ENCODE measurements at regions not wholly inside any gene's neighbourhood (a gene's known extent, or its start where the extent isn't known, plus 50 kb on each side); places are given as distances from the start of the nearest gene placed in this dataset.

DNA sequence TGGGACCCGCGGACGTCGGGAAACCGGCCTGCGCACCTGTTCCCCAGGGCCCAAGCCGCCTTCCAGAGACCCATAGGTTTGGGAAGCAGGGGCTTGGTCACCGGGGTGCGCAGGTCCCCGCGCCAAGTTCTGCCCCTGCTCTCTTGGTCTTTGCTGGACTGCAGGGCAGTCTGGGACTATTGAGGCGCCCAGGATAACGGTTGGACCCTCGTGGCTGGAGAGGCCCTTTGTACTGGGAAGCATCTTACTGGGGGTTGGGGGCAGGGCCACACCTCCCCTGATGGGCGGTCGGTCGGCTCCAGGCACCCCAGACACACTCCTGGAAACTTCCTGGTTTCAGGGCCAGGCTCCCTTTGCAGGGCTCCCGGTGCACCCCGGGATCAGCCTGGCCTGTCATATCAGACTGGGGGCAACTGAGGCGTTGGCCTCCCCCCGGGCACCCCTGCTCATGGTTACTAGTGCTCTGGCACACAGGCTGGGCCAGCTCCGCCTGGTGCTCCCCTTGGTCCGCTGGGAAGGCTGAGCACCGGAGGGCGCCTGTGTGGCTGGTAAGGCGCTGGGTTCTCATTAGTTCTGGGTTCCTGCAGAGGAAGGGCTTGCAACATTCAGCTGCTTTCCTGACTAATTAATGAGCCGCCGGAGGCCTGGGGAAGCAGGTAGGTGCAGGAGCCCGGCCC is 1250.5 kb downstream of the BRD1 start:
- ChIA-PET CTCF (no interaction called here), POLR2A (no interaction called here)
- TF ChIP-seq, protein P1, sequence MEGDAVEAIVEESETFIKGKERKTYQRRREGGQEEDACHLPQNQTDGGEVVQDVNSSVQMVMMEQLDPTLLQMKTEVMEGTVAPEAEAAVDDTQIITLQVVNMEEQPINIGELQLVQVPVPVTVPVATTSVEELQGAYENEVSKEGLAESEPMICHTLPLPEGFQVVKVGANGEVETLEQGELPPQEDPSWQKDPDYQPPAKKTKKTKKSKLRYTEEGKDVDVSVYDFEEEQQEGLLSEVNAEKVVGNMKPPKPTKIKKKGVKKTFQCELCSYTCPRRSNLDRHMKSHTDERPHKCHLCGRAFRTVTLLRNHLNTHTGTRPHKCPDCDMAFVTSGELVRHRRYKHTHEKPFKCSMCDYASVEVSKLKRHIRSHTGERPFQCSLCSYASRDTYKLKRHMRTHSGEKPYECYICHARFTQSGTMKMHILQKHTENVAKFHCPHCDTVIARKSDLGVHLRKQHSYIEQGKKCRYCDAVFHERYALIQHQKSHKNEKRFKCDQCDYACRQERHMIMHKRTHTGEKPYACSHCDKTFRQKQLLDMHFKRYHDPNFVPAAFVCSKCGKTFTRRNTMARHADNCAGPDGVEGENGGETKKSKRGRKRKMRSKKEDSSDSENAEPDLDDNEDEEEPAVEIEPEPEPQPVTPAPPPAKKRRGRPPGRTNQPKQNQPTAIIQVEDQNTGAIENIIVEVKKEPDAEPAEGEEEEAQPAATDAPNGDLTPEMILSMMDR (IDR thresholded peaks at IDR 0.05; ENCODE audit: insufficient read depth, low read depth, low read length), result no peak
- no peaks in the 10 kb centered on the region; the same call in 1 of the 2 replicates for H3K27me3 ChIP-seq (ENCODE audit: control insufficient read depth, insufficient read depth, low read length)
- H3K36me3 ChIP-seq (ENCODE audit: control insufficient read depth, insufficient read depth, low read length), result no peaks in the 10 kb centered on the region
- H3K4me3 ChIP-seq (ENCODE audit: low read depth, low read length), result no peak overlapping the region
- DNase-seq (ENCODE audit: low read depth), result no peak

DNA sequence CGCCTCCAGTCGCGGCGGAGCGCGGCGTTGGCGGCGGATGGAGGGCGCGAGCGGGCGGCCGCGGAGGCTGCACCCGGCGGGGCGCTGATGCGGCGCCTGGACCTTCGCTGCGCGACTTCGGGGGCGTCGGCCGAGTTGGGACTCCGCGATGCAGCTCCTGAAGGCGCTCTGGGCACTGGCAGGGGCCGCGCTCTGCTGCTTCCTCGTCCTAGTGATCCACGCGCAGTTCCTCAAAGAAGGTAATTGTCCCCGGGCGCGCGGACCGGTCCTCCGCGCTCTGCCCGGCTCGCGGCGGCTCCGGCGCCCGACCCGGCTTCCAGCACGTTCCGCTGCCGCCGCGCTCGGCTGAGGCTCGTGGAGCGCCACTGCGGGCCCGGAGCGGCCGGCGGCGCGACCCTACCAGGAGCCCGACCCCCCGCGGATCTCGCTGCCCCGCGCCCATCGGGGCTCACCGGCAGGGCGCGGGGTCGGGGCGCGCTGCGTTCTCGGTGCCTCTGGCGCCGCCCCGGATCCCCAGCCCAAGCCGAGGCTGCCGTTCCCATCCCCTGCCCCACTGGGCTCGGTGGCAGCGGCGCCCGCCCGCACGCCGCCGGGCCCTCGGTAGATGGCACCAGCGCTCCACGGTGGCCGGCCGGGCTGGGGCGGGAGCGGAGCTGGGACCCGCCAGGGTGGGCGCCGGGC is 1251.2 kb downstream of the BRD1 start:
- H3K4me3 ChIP-seq (ENCODE audit: low read depth, low read length), result no peak overlapping the region
- TF ChIP-seq, protein P1 (IDR thresholded peaks at IDR 0.05; ENCODE audit: insufficient read depth, low read depth, low read length), result no peak
- POLR2A ChIA-PET, result no interaction called here
- H3K27me3 ChIP-seq (ENCODE audit: control insufficient read depth, insufficient read depth, low read length), result no peaks in the 10 kb centered on the region; the same call in 1 of the 2 replicates
- DNase-seq (ENCODE audit: low read depth), result no peak
- CTCF ChIA-PET, result no interaction called here
- H3K36me3 ChIP-seq (ENCODE audit: control insufficient read depth, insufficient read depth, low read length), result no peaks in the 10 kb centered on the region

DNA sequence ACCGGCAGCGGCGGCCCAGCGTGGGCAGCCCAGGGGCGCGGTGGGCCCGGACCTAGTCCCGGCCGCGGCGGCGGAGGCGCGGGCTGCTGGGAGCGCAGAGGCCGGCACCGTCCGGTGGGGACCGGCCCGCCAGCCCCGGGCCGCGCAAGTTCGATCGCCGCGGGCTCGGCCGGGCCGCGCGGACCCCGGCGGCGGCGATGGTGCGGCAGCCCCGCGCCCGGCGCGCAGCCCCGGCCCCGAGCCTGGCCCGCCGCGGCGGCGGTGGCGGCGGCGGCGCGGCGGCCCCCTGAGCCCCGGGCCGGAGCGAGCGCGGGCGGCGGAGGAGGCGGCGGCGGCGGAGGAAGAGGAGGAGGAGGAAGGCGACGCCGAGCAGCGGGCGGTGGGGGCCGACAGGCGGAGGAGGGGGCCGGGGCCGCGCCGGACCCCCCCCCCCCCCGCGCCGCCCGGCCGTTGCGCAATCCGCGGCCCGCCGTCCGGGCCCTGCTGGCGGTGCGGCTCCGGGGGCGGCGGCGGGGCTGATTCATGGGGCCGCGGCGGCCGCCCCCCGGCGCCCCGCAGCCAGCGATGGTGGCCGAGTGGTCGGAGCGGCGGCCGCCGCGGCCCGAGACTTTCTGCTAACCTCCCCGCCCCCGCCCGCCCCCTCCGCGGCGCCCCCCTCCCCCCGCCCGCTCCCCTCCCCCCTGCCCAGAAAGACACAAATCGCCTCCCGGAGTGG is 1251.9 kb downstream of the BRD1 start:
- H3K36me3 ChIP-seq (ENCODE audit: control insufficient read depth, insufficient read depth, low read length), result no peaks in the 10 kb centered on the region
- no peaks in the 10 kb centered on the region; the same call in 1 of the 2 replicates for H3K27me3 ChIP-seq (ENCODE audit: control insufficient read depth, insufficient read depth, low read length)
- POLR2A ChIA-PET, result no interaction called here
- H3K4me3 ChIP-seq (ENCODE audit: low read depth, low read length), result no peak overlapping the region
- DNase-seq (ENCODE audit: low read depth), result no peak
- CTCF ChIA-PET, result no interaction called here
- TF ChIP-seq, protein P1 (IDR thresholded peaks at IDR 0.05; ENCODE audit: insufficient read depth, low read depth, low read length), result no peak

DNA sequence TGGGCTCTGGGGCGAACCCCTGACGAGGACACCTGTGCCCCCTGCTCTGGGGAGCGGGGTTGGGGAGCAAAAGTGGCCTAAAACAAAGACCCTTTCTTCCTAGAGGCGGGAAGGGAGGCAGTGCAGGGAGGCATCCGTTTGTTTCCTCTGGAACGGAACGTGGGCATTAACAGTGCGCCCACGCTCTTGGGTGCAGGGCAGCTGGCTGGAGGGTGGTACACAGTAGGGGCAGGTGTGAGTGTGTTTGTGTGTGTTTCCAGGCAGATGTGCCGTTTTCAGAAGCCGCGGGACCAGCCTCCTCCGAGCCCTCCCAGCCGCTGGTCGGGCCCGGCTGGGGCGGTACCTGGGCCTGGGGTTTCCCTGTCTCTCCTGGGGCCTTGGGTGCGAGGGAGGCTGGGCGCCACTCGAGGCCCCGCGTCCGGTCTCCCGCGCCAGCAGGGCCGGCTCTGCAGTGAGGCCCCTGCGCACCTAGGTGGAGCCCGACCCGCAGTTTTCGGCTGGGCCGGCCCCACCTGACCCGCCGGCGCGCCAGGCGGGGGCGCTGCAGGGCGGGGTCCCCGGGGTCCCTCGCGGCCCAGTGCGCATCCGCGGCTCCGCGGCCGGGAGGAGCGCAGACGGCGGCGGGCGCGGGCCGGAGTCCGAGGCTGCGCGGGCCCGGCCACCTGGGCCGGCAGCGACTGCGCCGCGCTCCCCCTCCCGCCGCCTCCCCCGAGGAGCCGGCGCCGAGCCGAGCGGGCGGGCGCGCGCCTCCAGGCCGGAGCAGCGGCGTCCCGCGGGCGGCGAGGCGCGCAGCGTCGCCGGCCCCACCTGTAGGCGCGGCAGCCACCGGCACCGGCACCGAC is 1252.7 kb downstream of the BRD1 start:
- ChIA-PET CTCF (no interaction called here), POLR2A (no interaction called here)
- DNase-seq (ENCODE audit: low read depth), result no peak
- TF ChIP-seq, protein P1 (IDR thresholded peaks at IDR 0.05; ENCODE audit: insufficient read depth, low read depth, low read length), result peak; percentile 11; the same call in 1 of the 2 replicates
- Histone ChIP-seq H3K27me3 (ENCODE audit: control insufficient read depth, insufficient read depth, low read length) (no peaks in the 10 kb centered on the region; the same call in 1 of the 2 replicates), H3K36me3 (ENCODE audit: control insufficient read depth, insufficient read depth, low read length) (no peaks in the 10 kb centered on the region), H3K4me3 (ENCODE audit: low read depth, low read length) (no peak overlapping the region)

Data from BJ (cell line).